HL-60 (cell line): ENCODE measurements at regions not wholly inside any gene's neighbourhood (a gene's known extent, or its start where the extent isn't known, plus 50 kb on each side); places are given as distances from the start of the nearest gene placed in this dataset.

Source experiments
- DNase-seq, 2 experiments: peaks; one replicate each; pipeline ENCODE4 v3.0.0-alpha.2; 2010 to 2020; ENCODE audit warnings: low read depth in 1 of 2, low spot score in 1 of 2
- H3K27ac ChIP-seq: fragments of 250-450 bp; sonication (Bioruptor Pico); replicated peaks from 2 replicates; pipeline ENCODE4 v1.5.1; 2020; ENCODE audit warnings: mild to moderate bottlenecking, moderate library complexity
- H3K27me3 ChIP-seq: fragments of 250-450 bp; sonication (Bioruptor Pico); 2 replicates; pipeline ENCODE4 v1.5.1; 2021; ENCODE audit warnings: mild to moderate bottlenecking, moderate library complexity; ENCODE audit not compliant: insufficient read depth, poor library complexity, severe bottlenecking
- H3K4me3 ChIP-seq: replicated peaks from 2 replicates; pipeline ENCODE4 v1.5.1; 2011; ENCODE audit warnings: mild to moderate bottlenecking, control low read depth, low read length; ENCODE audit not compliant: insufficient read depth
- GABPA ChIP-seq: IDR thresholded peaks from 2 replicates; pipeline ENCODE4 v1.6.1; 2012; ENCODE audit warnings: low read depth
- POLR2AphosphoS5 ChIP-seq: IDR thresholded peaks from 2 replicates; pipeline ENCODE4 v1.6.1; 2012; ENCODE audit warnings: low read depth
- SPI1 ChIP-seq: IDR thresholded peaks from 2 replicates; pipeline ENCODE4 v1.6.1; 2012; ENCODE audit warnings: low read depth, mild to moderate bottlenecking, borderline replicate concordance
- TF ChIP-seq, protein P1 (sequence below): IDR thresholded peaks from one replicate; pipeline ENCODE4 v1.5.1; 2011; ENCODE audit warnings: low read length, control low read depth, inconsistent platforms; ENCODE audit not compliant: insufficient read depth
- TF ChIP-seq, protein P2 (sequence below): IDR thresholded peaks from 2 replicates; pipeline ENCODE4 v1.6.1; 2012; ENCODE audit warnings: low read depth; ENCODE audit not compliant: insufficient replicate concordance

DNA sequence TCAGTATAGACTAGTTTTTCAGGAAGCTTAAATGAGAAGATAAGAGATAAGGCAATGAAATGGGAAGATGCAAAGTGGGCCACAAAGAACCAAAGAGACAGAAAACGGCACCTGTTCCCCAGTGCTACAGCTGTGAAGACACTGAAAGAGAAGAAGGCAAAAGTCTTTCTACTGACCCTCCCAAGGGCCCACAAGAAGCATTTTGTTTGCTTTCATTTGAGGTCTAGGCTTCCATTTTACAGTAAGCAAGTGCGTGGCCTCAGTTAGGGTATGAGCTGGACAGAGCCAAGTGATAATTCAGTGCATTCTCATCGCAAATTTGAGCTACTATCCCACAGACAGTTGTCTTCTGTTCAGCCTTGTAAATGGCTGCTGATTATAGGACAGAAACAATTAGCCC is 53.4 kb upstream of the STK17B start:
- no peak for TF ChIP-seq GABPA
- TF ChIP-seq, protein P1, sequence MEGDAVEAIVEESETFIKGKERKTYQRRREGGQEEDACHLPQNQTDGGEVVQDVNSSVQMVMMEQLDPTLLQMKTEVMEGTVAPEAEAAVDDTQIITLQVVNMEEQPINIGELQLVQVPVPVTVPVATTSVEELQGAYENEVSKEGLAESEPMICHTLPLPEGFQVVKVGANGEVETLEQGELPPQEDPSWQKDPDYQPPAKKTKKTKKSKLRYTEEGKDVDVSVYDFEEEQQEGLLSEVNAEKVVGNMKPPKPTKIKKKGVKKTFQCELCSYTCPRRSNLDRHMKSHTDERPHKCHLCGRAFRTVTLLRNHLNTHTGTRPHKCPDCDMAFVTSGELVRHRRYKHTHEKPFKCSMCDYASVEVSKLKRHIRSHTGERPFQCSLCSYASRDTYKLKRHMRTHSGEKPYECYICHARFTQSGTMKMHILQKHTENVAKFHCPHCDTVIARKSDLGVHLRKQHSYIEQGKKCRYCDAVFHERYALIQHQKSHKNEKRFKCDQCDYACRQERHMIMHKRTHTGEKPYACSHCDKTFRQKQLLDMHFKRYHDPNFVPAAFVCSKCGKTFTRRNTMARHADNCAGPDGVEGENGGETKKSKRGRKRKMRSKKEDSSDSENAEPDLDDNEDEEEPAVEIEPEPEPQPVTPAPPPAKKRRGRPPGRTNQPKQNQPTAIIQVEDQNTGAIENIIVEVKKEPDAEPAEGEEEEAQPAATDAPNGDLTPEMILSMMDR = no peak
- TF ChIP-seq POLR2AphosphoS5 = no peak
- no peak for TF ChIP-seq SPI1
- TF ChIP-seq, protein P2, sequence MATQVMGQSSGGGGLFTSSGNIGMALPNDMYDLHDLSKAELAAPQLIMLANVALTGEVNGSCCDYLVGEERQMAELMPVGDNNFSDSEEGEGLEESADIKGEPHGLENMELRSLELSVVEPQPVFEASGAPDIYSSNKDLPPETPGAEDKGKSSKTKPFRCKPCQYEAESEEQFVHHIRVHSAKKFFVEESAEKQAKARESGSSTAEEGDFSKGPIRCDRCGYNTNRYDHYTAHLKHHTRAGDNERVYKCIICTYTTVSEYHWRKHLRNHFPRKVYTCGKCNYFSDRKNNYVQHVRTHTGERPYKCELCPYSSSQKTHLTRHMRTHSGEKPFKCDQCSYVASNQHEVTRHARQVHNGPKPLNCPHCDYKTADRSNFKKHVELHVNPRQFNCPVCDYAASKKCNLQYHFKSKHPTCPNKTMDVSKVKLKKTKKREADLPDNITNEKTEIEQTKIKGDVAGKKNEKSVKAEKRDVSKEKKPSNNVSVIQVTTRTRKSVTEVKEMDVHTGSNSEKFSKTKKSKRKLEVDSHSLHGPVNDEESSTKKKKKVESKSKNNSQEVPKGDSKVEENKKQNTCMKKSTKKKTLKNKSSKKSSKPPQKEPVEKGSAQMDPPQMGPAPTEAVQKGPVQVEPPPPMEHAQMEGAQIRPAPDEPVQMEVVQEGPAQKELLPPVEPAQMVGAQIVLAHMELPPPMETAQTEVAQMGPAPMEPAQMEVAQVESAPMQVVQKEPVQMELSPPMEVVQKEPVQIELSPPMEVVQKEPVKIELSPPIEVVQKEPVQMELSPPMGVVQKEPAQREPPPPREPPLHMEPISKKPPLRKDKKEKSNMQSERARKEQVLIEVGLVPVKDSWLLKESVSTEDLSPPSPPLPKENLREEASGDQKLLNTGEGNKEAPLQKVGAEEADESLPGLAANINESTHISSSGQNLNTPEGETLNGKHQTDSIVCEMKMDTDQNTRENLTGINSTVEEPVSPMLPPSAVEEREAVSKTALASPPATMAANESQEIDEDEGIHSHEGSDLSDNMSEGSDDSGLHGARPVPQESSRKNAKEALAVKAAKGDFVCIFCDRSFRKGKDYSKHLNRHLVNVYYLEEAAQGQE = no peak
- H3K27me3 ChIP-seq = no peaks in the 10 kb centered on the region
- no peak for DNase-seq
- no peak overlapping the region for H3K27ac ChIP-seq
- H3K4me3 ChIP-seq = no peak overlapping the region

DNA sequence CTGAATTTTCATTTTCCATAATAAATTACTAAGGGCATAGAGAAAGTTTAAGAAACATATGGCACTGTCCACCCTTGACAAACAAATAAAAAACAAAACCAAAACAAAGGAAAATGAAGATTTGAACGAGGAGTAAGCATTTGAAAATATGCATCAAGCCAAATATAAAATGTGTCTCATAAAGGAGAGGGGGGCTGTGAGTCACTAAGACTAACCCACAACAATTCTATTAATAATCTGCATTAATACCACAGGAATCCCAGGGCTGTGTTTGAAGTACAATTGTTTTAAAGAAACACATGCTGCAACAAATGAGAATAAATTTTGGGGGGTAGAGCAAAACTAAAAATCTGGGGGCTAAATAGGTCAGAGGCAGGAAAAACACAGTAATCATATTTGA is 53.8 kb upstream of the STK17B start:
- TF ChIP-seq, protein P2 = no peak
- TF ChIP-seq GABPA (no peak), POLR2AphosphoS5 (no peak), SPI1 (no peak)
- TF ChIP-seq, protein P1 = no peak
- Histone ChIP-seq H3K4me3 (no peak overlapping the region), H3K27me3 (no peaks in the 10 kb centered on the region), H3K27ac (no peak overlapping the region)
- DNase-seq = no peak

DNA sequence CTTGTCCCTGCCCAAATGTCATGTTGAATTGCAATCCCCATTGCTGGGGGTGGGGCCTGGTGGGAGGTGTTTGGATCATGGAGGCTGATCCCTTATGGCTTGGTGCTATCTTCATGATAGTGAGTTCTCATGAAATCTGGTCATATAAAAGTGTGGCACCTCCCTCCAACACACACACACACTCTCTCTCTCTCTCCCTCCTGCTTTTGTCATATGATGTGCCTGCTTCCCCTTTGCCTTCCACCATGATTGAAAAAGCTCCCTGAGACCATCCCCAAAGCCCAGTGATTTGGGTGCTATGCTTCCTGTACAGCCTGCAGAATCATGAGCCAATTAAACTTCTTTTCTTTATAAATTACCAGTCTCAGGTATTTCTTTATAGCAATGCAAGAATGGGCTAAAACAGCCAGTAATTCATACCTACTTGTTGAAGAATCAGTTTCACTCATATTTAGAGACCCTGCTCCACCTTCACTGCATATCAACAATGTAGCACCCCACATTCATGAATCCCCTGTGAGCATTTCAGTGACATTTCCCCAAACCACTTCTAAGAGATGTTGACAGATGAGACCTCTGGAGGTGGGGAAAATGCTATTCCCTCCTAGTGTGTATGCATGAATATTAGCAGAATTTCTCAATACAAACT is 54.8 kb upstream of the STK17B start:
- TF ChIP-seq POLR2AphosphoS5 (no peak), SPI1 (no peak), GABPA (no peak)
- TF ChIP-seq, protein P1 = no peak
- TF ChIP-seq, protein P2 = no peak
- H3K27me3 ChIP-seq = no peaks in the 10 kb centered on the region
- no peak overlapping the region for H3K27ac ChIP-seq
- H3K4me3 ChIP-seq = no peak overlapping the region
- DNase-seq = no peak
